GM21423 (cell line): ENCODE measurements at regions not wholly inside any gene's neighbourhood (a gene's known extent, or its start where the extent isn't known, plus 50 kb on each side); places are given as distances from the start of the nearest gene placed in this dataset.
A peak's percentile ranks its signal among the peaks of the same experiment; 100 is the strongest.
"Not testable (repeated sequence)": the region's sequence is repeated elsewhere in the genome, so short reads cannot be mapped to it uniquely, and the experiment has no call there.

Experiments
- ATAC-seq: cut with Tn5 transposase; IDR thresholded peaks from one replicate; pipeline ENCODE4 v1.9.1; 2021; ENCODE audit warnings: mild to moderate bottlenecking, moderate library complexity; ENCODE audit not compliant: unreplicated experiment

- ATAC-seq = no peak
Observed at GRCh38 chr12:46523863-46524770, 151.5 kb upstream of the SLC38A2 start.

- ATAC-seq = no peak
Observed at GRCh38 chr12:46523446-46523845, 150.9 kb upstream of the SLC38A2 start.

- no peak for ATAC-seq
Observed at GRCh38 chr12:46522071-46522470, 149.5 kb upstream of the SLC38A2 start.

- no peak for ATAC-seq
Observed at GRCh38 chr12:46521145-46521544, 148.6 kb upstream of the SLC38A2 start.

- no peak for ATAC-seq
Observed at GRCh38 chr12:46519407-46519806, 146.8 kb upstream of the SLC38A2 start.

- ATAC-seq = no peak
Observed at GRCh38 chr12:46518729-46519128, 146.2 kb upstream of the SLC38A2 start.

- no peak for ATAC-seq
Observed at GRCh38 chr12:46518169-46518568, 145.6 kb upstream of the SLC38A2 start.

- ATAC-seq = peak; percentile 29
Observed at GRCh38 chr12:46517579-46517962, 145.0 kb upstream of the SLC38A2 start.

GRCh38 chr12:46516933-46517578 is 144.5 kb upstream of the SLC38A2 start:
- ATAC-seq = peak; percentile 98

- no peak for ATAC-seq
Observed at GRCh38 chr12:46516238-46516932, 143.8 kb upstream of the SLC38A2 start.

- ATAC-seq = no peak
Observed at GRCh38 chr12:46515829-46516228, 143.3 kb upstream of the SLC38A2 start.

- no peak for ATAC-seq
Observed at GRCh38 chr12:46514886-46515285, 142.3 kb upstream of the SLC38A2 start.

- not testable (repeated sequence) for ATAC-seq
Observed at GRCh38 chr12:46510257-46510656, 137.7 kb upstream of the SLC38A2 start.

GRCh38 chr12:46509135-46509534 is 136.6 kb upstream of the SLC38A2 start:
- ATAC-seq = no peak

GRCh38 chr12:46508651-46509050 is 136.1 kb upstream of the SLC38A2 start:
- no peak for ATAC-seq

- no peak for ATAC-seq
Observed at GRCh38 chr12:46507766-46508165, 135.2 kb upstream of the SLC38A2 start.

- no peak for ATAC-seq
Observed at GRCh38 chr12:46506961-46507360, 134.4 kb upstream of the SLC38A2 start.

- no peak for ATAC-seq
Observed at GRCh38 chr12:46506198-46506597, 133.6 kb upstream of the SLC38A2 start.

- no peak for ATAC-seq
Observed at GRCh38 chr12:46504494-46504893, 131.9 kb upstream of the SLC38A2 start.

- no peak for ATAC-seq
Observed at GRCh38 chr12:46503637-46504175, 131.1 kb upstream of the SLC38A2 start.

- no peak for ATAC-seq
Observed at GRCh38 chr12:46500673-46501072, 128.1 kb upstream of the SLC38A2 start.
